Activated CD4-positive, alpha-beta memory T cell treated with anti-CD3 and anti-CD28 coated beads, Interleukin-2, amount 10 ng/mL, durations not matched to agents 7 days and 5 days (primary cell): ENCODE measurements at regions not wholly inside any gene's neighbourhood (a gene's known extent, or its start where the extent isn't known, plus 50 kb on each side); places are given as distances from the start of the nearest gene placed in this dataset.
"Not testable (repeated sequence)": the region's sequence is repeated elsewhere in the genome, so short reads cannot be mapped to it uniquely, and the experiment has no call there.

Source experiments
- CTCF ChIA-PET: fragments of 350-600 bp; sonication (Branson Sonifier 250); formaldehyde crosslinking; loops from one replicate; lab custom pipeline; 2021; ENCODE audit warnings: antibody characterized with exemption, inconsistent platforms; lab: Charles Lee
- POLR2A ChIA-PET: fragments of 350-600 bp; sonication (Branson Sonifier 250); formaldehyde crosslinking; loops from one replicate; lab custom pipeline; 2021; ENCODE audit warnings: antibody characterized with exemption; lab: Charles Lee
- DNase-seq: peaks from one replicate; pipeline ENCODE4 v3.0.0-alpha.2; 2020
- H3K27ac Mint-ChIP-seq: one replicate; pipeline ENCODE4 v1.8.0; 2021; ENCODE audit warnings: mild to moderate bottlenecking, mixed read lengths
- H3K27me3 Mint-ChIP-seq: one replicate; pipeline ENCODE4 v1.8.0; 2021; ENCODE audit warnings: mixed read lengths
- H3K36me3 Mint-ChIP-seq: one replicate; pipeline ENCODE4 v1.8.0; 2021; ENCODE audit warnings: low read depth, mixed read lengths
- H3K4me1 Mint-ChIP-seq: one replicate; pipeline ENCODE4 v1.8.0; 2021; ENCODE audit warnings: mixed read lengths
- H3K4me3 Mint-ChIP-seq: one replicate; pipeline ENCODE4 v1.8.0; 2021; ENCODE audit warnings: mild to moderate bottlenecking, mixed read lengths
- H3K9me3 Mint-ChIP-seq: one replicate; pipeline ENCODE4 v1.8.0; 2021; ENCODE audit warnings: mixed read lengths

- no peaks in the 10 kb centered on the region for H3K4me1 Mint-ChIP-seq
- H3K27me3 Mint-ChIP-seq, result no peaks in the 10 kb centered on the region
- CTCF ChIA-PET, result no interaction called here
- POLR2A ChIA-PET, result no interaction called here
- DNase-seq, result no peak
- peaks cover 9% of the 10 kb centered on the region for H3K9me3 Mint-ChIP-seq
- H3K27ac Mint-ChIP-seq, result no peak overlapping the region
- no peaks in the 10 kb centered on the region for H3K36me3 Mint-ChIP-seq
- H3K4me3 Mint-ChIP-seq, result no peak overlapping the region
Measured at GRCh38 chr5:163041254-163041653, 396.1 kb upstream of the CCNG1 start.

GRCh38 chr5:163079618-163080017 is 357.8 kb upstream of the CCNG1 start:
- Mint-ChIP-seq H3K4me1 (no peaks in the 10 kb centered on the region), H3K27me3 (no peaks in the 10 kb centered on the region), H3K9me3 (peaks cover 14% of the 10 kb centered on the region), H3K4me3 (no peak overlapping the region), H3K36me3 (no peaks in the 10 kb centered on the region), H3K27ac (no peak overlapping the region)
- POLR2A ChIA-PET, result no interaction called here
- DNase-seq, result no peak
- CTCF ChIA-PET, result interaction anchor here (1.2 to 1.4 kb wide), 2 partner anchors 268 to 329 kb away, joined by 3 to 4 read pairs; no protein-coding TSS in a partner anchor

GRCh38 chr5:163089230-163089629 is 348.2 kb upstream of the CCNG1 start:
- no peaks in the 10 kb centered on the region for H3K36me3 Mint-ChIP-seq
- H3K4me1 Mint-ChIP-seq, result no peaks in the 10 kb centered on the region
- no peak for DNase-seq
- no peak overlapping the region for H3K27ac Mint-ChIP-seq
- H3K27me3 Mint-ChIP-seq, result no peaks in the 10 kb centered on the region
- peaks cover 5% of the 10 kb centered on the region for H3K9me3 Mint-ChIP-seq
- CTCF ChIA-PET, result no interaction called here
- POLR2A ChIA-PET, result no interaction called here
- no peak overlapping the region for H3K4me3 Mint-ChIP-seq

GRCh38 chr5:163089926-163090325 is 347.5 kb upstream of the CCNG1 start:
- POLR2A ChIA-PET, result no interaction called here
- no peak overlapping the region for H3K4me3 Mint-ChIP-seq
- H3K27ac Mint-ChIP-seq, result no peak overlapping the region
- CTCF ChIA-PET, result no interaction called here
- H3K9me3 Mint-ChIP-seq, result peaks cover 5% of the 10 kb centered on the region
- no peaks in the 10 kb centered on the region for H3K36me3 Mint-ChIP-seq
- H3K27me3 Mint-ChIP-seq, result no peaks in the 10 kb centered on the region
- no peak for DNase-seq
- no peaks in the 10 kb centered on the region for H3K4me1 Mint-ChIP-seq

GRCh38 chr5:163094492-163095180 is 342.8 kb upstream of the CCNG1 start:
- POLR2A ChIA-PET, result no interaction called here
- Mint-ChIP-seq H3K4me3 (no peak overlapping the region), H3K27me3 (no peaks in the 10 kb centered on the region), H3K9me3 (no peaks in the 10 kb centered on the region), H3K4me1 (no peaks in the 10 kb centered on the region), H3K27ac (no peak overlapping the region), H3K36me3 (no peaks in the 10 kb centered on the region)
- CTCF ChIA-PET, result no interaction called here
- no peak for DNase-seq

GRCh38 chr5:163104464-163104863 is 332.9 kb upstream of the CCNG1 start:
- ChIA-PET CTCF (no interaction called here), POLR2A (no interaction called here)
- peaks cover 8% of the 10 kb centered on the region for H3K9me3 Mint-ChIP-seq
- H3K27ac Mint-ChIP-seq, result no peak overlapping the region
- no peaks in the 10 kb centered on the region for H3K27me3 Mint-ChIP-seq
- DNase-seq, result no peak
- H3K4me1 Mint-ChIP-seq, result no peaks in the 10 kb centered on the region
- no peak overlapping the region for H3K4me3 Mint-ChIP-seq
- H3K36me3 Mint-ChIP-seq, result no peaks in the 10 kb centered on the region

GRCh38 chr5:163105456-163105855 is 331.9 kb upstream of the CCNG1 start:
- Mint-ChIP-seq H3K36me3 (no peaks in the 10 kb centered on the region), H3K9me3 (peaks cover 8% of the 10 kb centered on the region), H3K27me3 (no peaks in the 10 kb centered on the region), H3K4me3 (no peak overlapping the region), H3K27ac (no peak overlapping the region), H3K4me1 (no peaks in the 10 kb centered on the region)
- POLR2A ChIA-PET, result no interaction called here
- DNase-seq, result no peak
- CTCF ChIA-PET, result no interaction called here

- Mint-ChIP-seq H3K4me1 (no peaks in the 10 kb centered on the region), H3K36me3 (no peaks in the 10 kb centered on the region), H3K9me3 (peaks cover 6% of the 10 kb centered on the region), H3K27ac (no peak overlapping the region), H3K27me3 (no peaks in the 10 kb centered on the region), H3K4me3 (no peak overlapping the region)
- POLR2A ChIA-PET, result no interaction called here
- DNase-seq, result no peak
- CTCF ChIA-PET, result no interaction called here
Measured at GRCh38 chr5:163106098-163106497, 331.3 kb upstream of the CCNG1 start.

GRCh38 chr5:163108351-163108750 is 329.0 kb upstream of the CCNG1 start:
- Mint-ChIP-seq H3K27ac (no peak overlapping the region), H3K27me3 (no peaks in the 10 kb centered on the region), H3K9me3 (peaks cover 2% of the 10 kb centered on the region), H3K36me3 (no peaks in the 10 kb centered on the region), H3K4me3 (no peak overlapping the region), H3K4me1 (no peaks in the 10 kb centered on the region)
- POLR2A ChIA-PET, result no interaction called here
- CTCF ChIA-PET, result no interaction called here
- DNase-seq, result no peak

GRCh38 chr5:163115011-163115410 is 322.4 kb upstream of the CCNG1 start:
- H3K27me3 Mint-ChIP-seq, result no peaks in the 10 kb centered on the region
- no peak overlapping the region for H3K27ac Mint-ChIP-seq
- no peaks in the 10 kb centered on the region for H3K36me3 Mint-ChIP-seq
- no peaks in the 10 kb centered on the region for H3K4me1 Mint-ChIP-seq
- DNase-seq, result no peak
- CTCF ChIA-PET, result no interaction called here
- POLR2A ChIA-PET, result no interaction called here
- H3K4me3 Mint-ChIP-seq, result no peak overlapping the region
- peaks cover 7% of the 10 kb centered on the region for H3K9me3 Mint-ChIP-seq

GRCh38 chr5:163116618-163117017 is 320.8 kb upstream of the CCNG1 start:
- H3K27ac Mint-ChIP-seq, H3K4me1 Mint-ChIP-seq, H3K27me3 Mint-ChIP-seq, POLR2A ChIA-PET, H3K9me3 Mint-ChIP-seq, H3K36me3 Mint-ChIP-seq, DNase-seq, H3K4me3 Mint-ChIP-seq, CTCF ChIA-PET: not testable (repeated sequence)

- CTCF ChIA-PET, result no interaction called here
- H3K4me3 Mint-ChIP-seq, result no peak overlapping the region
- POLR2A ChIA-PET, result no interaction called here
- H3K36me3 Mint-ChIP-seq, result no peaks in the 10 kb centered on the region
- no peaks in the 10 kb centered on the region for H3K4me1 Mint-ChIP-seq
- peaks cover 2% of the 10 kb centered on the region for H3K9me3 Mint-ChIP-seq
- no peak for DNase-seq
- no peak overlapping the region for H3K27ac Mint-ChIP-seq
- H3K27me3 Mint-ChIP-seq, result no peaks in the 10 kb centered on the region
Measured at GRCh38 chr5:163134061-163134460, 303.3 kb upstream of the CCNG1 start.

GRCh38 chr5:163135849-163136248 is 301.5 kb upstream of the CCNG1 start:
- ChIA-PET CTCF (no interaction called here), POLR2A (no interaction called here)
- H3K9me3 Mint-ChIP-seq, result peaks cover 2% of the 10 kb centered on the region
- no peaks in the 10 kb centered on the region for H3K27me3 Mint-ChIP-seq
- H3K4me1 Mint-ChIP-seq, result no peaks in the 10 kb centered on the region
- no peaks in the 10 kb centered on the region for H3K36me3 Mint-ChIP-seq
- no peak overlapping the region for H3K27ac Mint-ChIP-seq
- H3K4me3 Mint-ChIP-seq, result no peak overlapping the region
- DNase-seq, result no peak

- no peak overlapping the region for H3K27ac Mint-ChIP-seq
- DNase-seq, result no peak
- CTCF ChIA-PET, result no interaction called here
- H3K36me3 Mint-ChIP-seq, result no peaks in the 10 kb centered on the region
- H3K4me1 Mint-ChIP-seq, result no peaks in the 10 kb centered on the region
- H3K9me3 Mint-ChIP-seq, result peaks cover 6% of the 10 kb centered on the region
- no peak overlapping the region for H3K4me3 Mint-ChIP-seq
- H3K27me3 Mint-ChIP-seq, result no peaks in the 10 kb centered on the region
- POLR2A ChIA-PET, result interaction anchor here (1.4 kb wide), 1 partner anchor 527 kb away, joined by 3 read pairs; no protein-coding TSS in a partner anchor
Measured at GRCh38 chr5:163161512-163161911, 275.9 kb upstream of the CCNG1 start.
